Osteoblast (primary cell): ENCODE measurements at regions not wholly inside any gene's neighbourhood (a gene's known extent, or its start where the extent isn't known, plus 50 kb on each side); places are given as distances from the start of the nearest gene placed in this dataset.
A peak's percentile ranks its signal among the peaks of the same experiment; 100 is the strongest.

Experiments used
- DNase-seq: peaks from one replicate; pipeline ENCODE4 v3.0.0; 2011; ENCODE audit warnings: low spot score, mixed read lengths; ENCODE audit not compliant: insufficient read length; ENCODE audit errors: missing footprints
- H2AFZ ChIP-seq: 2 replicates; pipeline ENCODE4 v1.6.0; 2011; ENCODE audit warnings: mild to moderate bottlenecking, low read length
- H3K27ac ChIP-seq: 2 replicates; pipeline ENCODE4 v1.5.1; 2011; ENCODE audit warnings: mild to moderate bottlenecking, low read depth, low read length, moderate library complexity
- H3K27me3 ChIP-seq: 2 replicates; pipeline ENCODE4 v1.6.0; 2012; ENCODE audit warnings: mild to moderate bottlenecking, control low read depth, inconsistent platforms, low read length, moderate library complexity; ENCODE audit not compliant: insufficient read depth
- H3K36me3 ChIP-seq: 2 replicates; pipeline ENCODE4 v1.5.1; 2011; ENCODE audit warnings: mild to moderate bottlenecking, low read length, control low read depth, moderate library complexity; ENCODE audit not compliant: insufficient read depth
- H3K4me1 ChIP-seq: 2 replicates; pipeline ENCODE4 v1.5.1; 2011; ENCODE audit warnings: mild to moderate bottlenecking, low read length, control low read depth, moderate library complexity; ENCODE audit not compliant: insufficient read depth
- H3K4me2 ChIP-seq: 2 replicates; pipeline ENCODE4 v1.6.0; 2011; ENCODE audit warnings: mild to moderate bottlenecking, low read length; ENCODE audit not compliant: insufficient read depth
- H3K4me3 ChIP-seq: fragments of 200-600 bp; sonication (generic); 3 replicates; pipeline ENCODE4 v1.5.1; 2012; ENCODE audit warnings: mild to moderate bottlenecking, low read length, inconsistent platforms; ENCODE audit not compliant: insufficient read depth
- H3K79me2 ChIP-seq: 2 replicates; pipeline ENCODE4 v1.6.0; 2012; ENCODE audit warnings: mild to moderate bottlenecking, low read length, control low read depth, inconsistent platforms; ENCODE audit not compliant: insufficient read depth
- H3K9me3 ChIP-seq: 2 replicates; pipeline ENCODE4 v1.5.1; 2011; ENCODE audit warnings: low read depth, low read length, control low read depth
- H4K20me1 ChIP-seq: 2 replicates; pipeline ENCODE4 v1.6.0; 2012; ENCODE audit warnings: mild to moderate bottlenecking, low read length, control low read depth; ENCODE audit not compliant: insufficient read depth
- CTCF ChIP-seq: IDR thresholded peaks from 2 replicates; pipeline ENCODE4 v1.5.1; 2011; ENCODE audit warnings: mild to moderate bottlenecking, low read depth, low read length, moderate library complexity; ENCODE audit errors: extremely low read depth

DNA sequence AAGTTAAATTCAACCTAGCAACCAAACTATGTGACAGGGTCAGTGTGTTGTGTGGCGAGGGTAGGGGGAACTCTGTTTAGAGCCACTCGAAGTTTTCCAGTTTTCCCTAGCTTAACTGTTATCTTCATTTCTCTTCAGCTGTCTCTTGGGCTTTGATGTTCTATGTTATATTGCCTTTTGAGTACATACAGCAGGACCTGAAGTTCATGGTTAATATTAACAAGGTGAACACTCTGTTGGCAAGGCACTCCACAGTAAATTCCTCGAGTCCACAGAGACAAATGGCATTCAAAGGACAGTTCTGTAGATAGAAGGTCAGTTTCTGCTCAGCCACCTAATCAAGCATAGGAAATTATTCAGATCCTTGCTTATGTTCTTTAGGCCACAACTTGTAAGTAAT is 147.9 kb upstream of the DPH6 start:
- no peak overlapping the region for H3K4me3 ChIP-seq
- H3K27me3 ChIP-seq: no peaks in the 10 kb centered on the region
- H3K36me3 ChIP-seq: no peaks in the 10 kb centered on the region
- H3K4me2 ChIP-seq: no peak overlapping the region
- no peak overlapping the region for H2AFZ ChIP-seq
- no peak for TF ChIP-seq CTCF
- H3K79me2 ChIP-seq: no peaks in the 10 kb centered on the region
- no peaks in the 10 kb centered on the region for H3K9me3 ChIP-seq
- no peak overlapping the region for H3K27ac ChIP-seq
- H3K4me1 ChIP-seq: peaks cover 61% of the 10 kb centered on the region
- no peak for DNase-seq
- no peaks in the 10 kb centered on the region for H4K20me1 ChIP-seq

DNA sequence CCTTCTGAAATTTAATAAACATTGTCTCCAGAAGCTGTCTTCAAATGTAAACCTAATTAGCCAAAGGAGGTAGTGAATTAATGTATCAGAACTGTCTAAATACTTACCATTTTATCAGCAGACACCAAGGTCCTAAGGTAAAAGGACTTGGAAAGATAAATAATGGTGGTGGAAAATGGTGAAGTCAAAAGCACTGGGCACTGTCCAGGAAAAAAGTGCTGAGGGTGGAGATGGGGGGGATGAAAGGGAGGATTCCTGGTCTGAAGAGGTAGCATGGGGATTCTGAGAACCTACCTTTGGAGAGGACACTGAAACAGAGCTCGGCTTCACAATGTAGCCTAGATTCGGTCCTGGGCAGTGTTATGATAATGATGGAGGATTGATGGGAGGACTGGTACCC is 149.0 kb upstream of the DPH6 start:
- H2AFZ ChIP-seq: no peak overlapping the region
- no peak overlapping the region for H3K27ac ChIP-seq
- H3K9me3 ChIP-seq: no peaks in the 10 kb centered on the region
- no peaks in the 10 kb centered on the region for H3K27me3 ChIP-seq
- DNase-seq: no peak
- H3K79me2 ChIP-seq: no peaks in the 10 kb centered on the region
- no peak for TF ChIP-seq CTCF
- H3K36me3 ChIP-seq: no peaks in the 10 kb centered on the region
- no peak overlapping the region for H3K4me3 ChIP-seq
- H3K4me1 ChIP-seq: peaks cover 61% of the 10 kb centered on the region
- H4K20me1 ChIP-seq: no peaks in the 10 kb centered on the region
- no peak overlapping the region for H3K4me2 ChIP-seq

- no peak for TF ChIP-seq CTCF
These were observed 150.8 kb upstream of the DPH6 start for GRCh38 chr15:35696767-35697231.

GRCh38 chr15:35697549-35698299 is 151.8 kb upstream of the DPH6 start:
- Histone ChIP-seq H3K36me3 (no peaks in the 10 kb centered on the region), H3K4me2 (peak overlapping the region; percentile 55), H3K27me3 (no peaks in the 10 kb centered on the region), H2AFZ (no peak overlapping the region), H3K9me3 (no peaks in the 10 kb centered on the region), H3K27ac (peak overlapping the region; percentile 45), H3K79me2 (no peaks in the 10 kb centered on the region), H3K4me1 (peaks cover 34% of the 10 kb centered on the region), H3K4me3 (no peak overlapping the region), H4K20me1 (no peaks in the 10 kb centered on the region)
- DNase-seq: no peak
- TF ChIP-seq CTCF: no peak

More at GRCh38 chr15:35696767-35697231, 150.8 kb upstream of the DPH6 start:
- Histone ChIP-seq H3K79me2 (no peaks in the 10 kb centered on the region), H3K4me3 (no peak overlapping the region), H3K4me1 (peaks cover 43% of the 10 kb centered on the region), H3K4me2 (no peak overlapping the region), H3K27ac (no peak overlapping the region), H3K27me3 (no peaks in the 10 kb centered on the region), H4K20me1 (no peaks in the 10 kb centered on the region), H2AFZ (no peak overlapping the region), H3K36me3 (no peaks in the 10 kb centered on the region), H3K9me3 (no peaks in the 10 kb centered on the region)
- peak; percentile 75 for DNase-seq
